ENCODE measurements at regions not wholly inside any gene's neighbourhood (a gene's known extent, or its start where the extent isn't known, plus 50 kb on each side); places are given as distances from the start of the nearest gene placed in this dataset.

DNA sequence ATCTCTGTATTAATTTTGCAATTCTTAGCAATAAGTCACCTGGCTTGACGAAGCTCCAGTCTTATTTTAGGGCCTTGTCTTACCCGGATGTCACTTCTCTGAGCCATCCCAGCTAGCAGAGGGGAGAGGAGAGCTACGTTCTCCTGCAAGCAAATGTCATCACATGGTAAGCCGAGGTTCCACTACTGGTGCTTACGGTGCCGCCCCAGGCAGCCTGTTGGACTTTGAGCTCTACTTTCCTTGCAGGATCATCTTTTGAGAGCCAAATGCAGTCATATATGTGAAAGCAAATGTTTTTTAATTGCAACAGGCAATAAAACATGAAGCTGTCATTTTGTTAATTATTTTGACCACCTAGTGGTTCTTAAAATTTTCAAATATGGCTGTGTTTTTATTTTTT is 140.9 kb downstream of the FAM43A start:
- no peak for TF ChIP-seq TAF1 (IDR thresholded peaks at IDR 0.05; ENCODE audit: low read depth)
- TF ChIP-seq, protein P1, sequence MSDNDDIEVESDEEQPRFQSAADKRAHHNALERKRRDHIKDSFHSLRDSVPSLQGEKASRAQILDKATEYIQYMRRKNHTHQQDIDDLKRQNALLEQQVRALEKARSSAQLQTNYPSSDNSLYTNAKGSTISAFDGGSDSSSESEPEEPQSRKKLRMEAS (IDR thresholded peaks at IDR 0.05): no peak
- TF ChIP-seq EP300 (IDR thresholded peaks at IDR 0.05; ENCODE audit: borderline replicate concordance): no peak
- TF ChIP-seq REST (IDR thresholded peaks at IDR 0.05; ENCODE audit: low read depth): no peak
- TF ChIP-seq ZBTB7A (IDR thresholded peaks at IDR 0.05; ENCODE audit: low read depth): no peak
- no peak for TF ChIP-seq EGR1 (IDR thresholded peaks at IDR 0.05)
